C4-2B (cell line): ENCODE measurements at regions not wholly inside any gene's neighbourhood (a gene's known extent, or its start where the extent isn't known, plus 50 kb on each side); places are given as distances from the start of the nearest gene placed in this dataset.

Experiments used
- H3K27ac ChIP-seq: fragments of 450-650 bp; 2 replicates; pipeline ENCODE4 v1.5.1; 2017
- CTCF ChIP-seq: fragments of 450-650 bp; conservative IDR thresholded peaks from 2 replicates; pipeline ENCODE4 v1.5.1; 2017; ENCODE audit warnings: mild to moderate bottlenecking
- ZFX ChIP-seq: fragments of 450-650 bp; IDR thresholded peaks from 2 replicates; pipeline ENCODE4 v1.6.1; 2017

- no peak overlapping the region for H3K27ac ChIP-seq
- TF ChIP-seq ZFX = no peak
- TF ChIP-seq CTCF = no peak
These were observed 466.1 kb downstream of the GPAT3 start for GRCh38 chr4:84001876-84002569.

GRCh38 chr4:83996254-83996653 lies 460.3 kb downstream of the GPAT3 start:
- TF ChIP-seq ZFX (no peak), CTCF (no peak)

GRCh38 chr4:83993774-83994173 lies 457.9 kb downstream of the GPAT3 start:
- H3K27ac ChIP-seq = no peak overlapping the region
- peak; percentile 34 for TF ChIP-seq CTCF
- no peak for TF ChIP-seq ZFX

More at GRCh38 chr4:83996254-83996653, 460.3 kb downstream of the GPAT3 start:
- H3K27ac ChIP-seq = no peak overlapping the region

- no peak overlapping the region for H3K27ac ChIP-seq
- TF ChIP-seq ZFX (no peak), CTCF (no peak)
These were observed 453.9 kb downstream of the GPAT3 start for GRCh38 chr4:83989835-83990234.

- no peak overlapping the region for H3K27ac ChIP-seq
- TF ChIP-seq ZFX = no peak
- no peak for TF ChIP-seq CTCF
These were observed 445.2 kb downstream of the GPAT3 start for GRCh38 chr4:83981156-83981555.

GRCh38 chr4:83979773-83980172 lies 443.9 kb downstream of the GPAT3 start:
- no peak overlapping the region for H3K27ac ChIP-seq
- TF ChIP-seq ZFX = no peak
- TF ChIP-seq CTCF = no peak

GRCh38 chr4:83974111-83974780 lies 438.3 kb downstream of the GPAT3 start:
- TF ChIP-seq ZFX = no peak
- TF ChIP-seq CTCF = no peak
- H3K27ac ChIP-seq = no peak overlapping the region
